Mammary epithelial cell (primary cell): ENCODE measurements at regions not wholly inside any gene's neighbourhood (a gene's known extent, or its start where the extent isn't known, plus 50 kb on each side); places are given as distances from the start of the nearest gene placed in this dataset.

ENCODE experiments used
- CTCF ChIP-seq, 2 donors: IDR thresholded peaks in 1 of 2; conservative IDR thresholded peaks in 1 of 2; 2 replicates each; pipeline ENCODE4 v1.5.1; 2011 to 2012; ENCODE audit warnings: inconsistent platforms in 2 of 2, low read length in 2 of 2, mild to moderate bottlenecking in 2 of 2, control low read depth in 1 of 2, low read depth in 1 of 2; ENCODE audit not compliant: insufficient read depth in 1 of 2; ENCODE audit errors: extremely low read depth in 1 of 2
- EZH2 ChIP-seq: IDR thresholded peaks from 2 replicates; pipeline ENCODE4 v1.6.1; 2012; ENCODE audit warnings: low read length, inconsistent platforms, borderline replicate concordance

- TF ChIP-seq CTCF (conservative IDR thresholded peaks at IDR 0.05 in 1 of 2, IDR thresholded peaks at IDR 0.05 in 1 of 2; ENCODE audit: extremely low read depth in 1 of 2, insufficient read depth in 1 of 2, low read depth in 1 of 2, low read length in 2 of 2) (no peak), EZH2 (no peak)
Measured at GRCh38 chr4:188282471-188283232, 143.4 kb downstream of the TRIML1 start.
